NOMO-1 (cell line): ENCODE measurements at regions not wholly inside any gene's neighbourhood (a gene's known extent, or its start where the extent isn't known, plus 50 kb on each side); places are given as distances from the start of the nearest gene placed in this dataset.

Source experiments
- DNase-seq, 2 experiments: peaks; one replicate each; lab custom pipeline; 2025; ENCODE audit not compliant: unreplicated experiment in 2 of 2; lab: John Stamatoyannopoulos, UW

DNA sequence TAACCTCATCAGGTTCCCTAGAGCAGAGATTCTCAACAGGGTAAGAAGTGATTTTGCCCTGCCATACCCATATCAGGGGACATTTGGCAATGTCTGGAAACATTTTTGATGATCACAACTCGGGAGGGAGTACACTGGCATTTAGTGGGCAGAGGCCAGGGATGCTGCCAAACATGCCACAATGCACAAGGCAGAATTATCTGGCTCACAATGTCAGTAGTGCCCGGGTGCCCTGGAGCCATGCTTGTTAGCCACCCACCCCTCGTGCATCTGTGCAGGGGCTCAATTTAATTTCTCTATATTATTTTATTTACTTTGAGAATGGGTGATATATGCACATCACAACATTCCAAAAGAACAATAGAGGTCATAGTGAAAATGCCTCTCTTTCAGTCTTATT, 82.0 kb upstream of the DHX15 start:
- DNase-seq = no peak

- no peak for DNase-seq
Measured at GRCh38 chr4:24666816-24667477, 82.6 kb upstream of the DHX15 start.

- DNase-seq = no peak
Measured at GRCh38 chr4:24668956-24669355, 84.6 kb upstream of the DHX15 start.

DNA sequence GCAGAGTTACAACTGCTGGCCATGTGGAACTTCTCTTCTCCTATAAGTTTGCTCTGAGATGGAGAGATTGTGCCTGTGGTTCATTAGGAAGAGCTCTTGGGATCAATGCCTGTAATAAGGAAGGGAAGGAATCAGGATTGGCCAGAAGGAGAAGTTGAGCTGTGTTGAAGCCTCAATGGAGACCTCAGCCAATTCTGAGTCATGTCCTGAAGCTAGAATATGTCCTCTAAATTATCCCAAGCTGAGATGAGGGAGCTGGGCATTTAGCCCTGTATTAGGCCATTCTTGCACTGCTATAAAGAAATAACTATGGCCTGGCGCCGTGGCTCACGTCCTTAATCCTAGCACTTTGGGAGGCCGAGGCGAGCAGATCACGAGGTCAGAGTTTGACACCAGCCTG, 85.4 kb upstream of the DHX15 start:
- no peak for DNase-seq

- no peak for DNase-seq
Measured at GRCh38 chr4:24671849-24672248, 87.5 kb upstream of the DHX15 start.

DNA sequence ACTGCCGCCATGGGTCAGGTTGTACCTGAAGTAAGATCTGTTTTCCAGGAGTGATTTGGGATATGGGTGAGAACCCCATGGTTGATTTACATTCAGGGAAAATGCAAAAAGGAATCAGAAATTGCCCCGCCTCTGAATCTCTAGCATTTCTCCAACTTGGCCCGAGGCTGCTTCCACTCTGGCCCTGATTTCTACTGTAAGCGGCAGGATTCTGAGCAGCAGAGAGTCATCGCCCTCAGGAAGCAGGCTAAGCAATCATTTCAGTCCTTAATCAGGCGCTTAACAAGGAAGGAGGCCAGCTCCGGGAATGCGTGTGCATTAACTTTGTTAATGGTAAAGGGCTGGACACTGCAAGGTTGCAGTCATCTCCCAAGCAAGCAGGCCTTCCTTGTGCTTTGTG, 88.5 kb upstream of the DHX15 start:
- no peak for DNase-seq

GRCh38 chr4:24674279-24674678, 89.9 kb upstream of the DHX15 start:
- peak; percentile 62 to 69 for DNase-seq

- DNase-seq = peak; percentile 40 to 69
Measured at GRCh38 chr4:24675721-24676389, 91.5 kb upstream of the DHX15 start.

- no peak for DNase-seq
Measured at GRCh38 chr4:24677909-24678308, 93.6 kb upstream of the DHX15 start.

DNA sequence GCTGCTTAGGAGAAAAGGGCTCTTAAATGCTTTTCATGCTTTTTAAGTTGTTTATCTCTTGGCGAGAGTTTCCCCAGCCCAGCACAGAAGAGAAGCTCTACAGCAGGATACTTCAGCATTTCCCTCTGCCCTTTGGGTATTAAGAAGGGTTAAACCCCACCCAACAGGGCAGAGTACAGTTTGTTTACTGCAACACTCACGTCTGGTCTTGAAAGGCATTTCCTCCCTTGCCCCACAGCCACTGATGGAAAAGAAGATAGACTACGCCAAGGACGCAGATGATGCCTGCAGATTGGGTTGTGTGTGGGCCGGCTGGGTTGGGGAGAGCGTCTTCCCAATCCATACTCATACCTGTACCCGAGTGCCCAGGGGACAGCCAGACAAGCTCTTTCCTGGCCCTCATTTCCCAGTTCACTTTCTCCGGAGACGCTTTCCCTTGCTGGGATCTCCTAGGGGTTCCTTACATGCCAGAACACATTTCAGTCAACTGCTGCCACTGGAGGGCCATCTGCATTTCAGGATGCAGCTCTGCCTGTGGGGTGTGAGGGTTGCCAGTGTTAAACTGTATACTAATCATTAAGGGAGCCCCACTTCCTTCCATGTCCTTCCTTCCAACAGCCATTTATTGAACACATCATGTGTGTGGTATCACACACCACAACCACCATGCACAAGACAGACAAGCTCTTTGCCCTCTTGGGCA, 96.5 kb upstream of the DHX15 start:
- no peak for DNase-seq

GRCh38 chr4:24683116-24683515, 98.8 kb upstream of the DHX15 start:
- peak; percentile 79 to 93 for DNase-seq

- no peak for DNase-seq
Measured at GRCh38 chr4:24686866-24687692, 102.7 kb upstream of the DHX15 start.

DNA sequence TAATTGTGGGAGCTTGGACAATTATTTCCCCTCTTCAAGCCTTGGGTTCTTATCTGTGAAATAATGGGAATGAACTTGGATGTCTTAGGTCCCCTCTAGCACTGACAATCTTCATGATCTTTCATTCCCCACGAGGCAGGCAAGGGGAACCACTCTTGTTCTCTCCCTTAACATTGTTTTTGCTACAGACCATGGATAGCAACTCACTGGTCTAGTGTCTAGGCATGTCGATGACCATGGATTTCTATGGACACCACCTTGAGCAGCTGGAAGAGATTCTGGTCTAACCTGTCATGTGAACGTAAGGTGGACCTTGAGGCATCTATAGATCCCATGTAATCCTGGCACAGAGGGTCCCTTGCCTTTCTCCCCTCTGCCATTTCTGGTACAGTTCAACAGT, 104.1 kb upstream of the DHX15 start:
- no peak for DNase-seq

DNA sequence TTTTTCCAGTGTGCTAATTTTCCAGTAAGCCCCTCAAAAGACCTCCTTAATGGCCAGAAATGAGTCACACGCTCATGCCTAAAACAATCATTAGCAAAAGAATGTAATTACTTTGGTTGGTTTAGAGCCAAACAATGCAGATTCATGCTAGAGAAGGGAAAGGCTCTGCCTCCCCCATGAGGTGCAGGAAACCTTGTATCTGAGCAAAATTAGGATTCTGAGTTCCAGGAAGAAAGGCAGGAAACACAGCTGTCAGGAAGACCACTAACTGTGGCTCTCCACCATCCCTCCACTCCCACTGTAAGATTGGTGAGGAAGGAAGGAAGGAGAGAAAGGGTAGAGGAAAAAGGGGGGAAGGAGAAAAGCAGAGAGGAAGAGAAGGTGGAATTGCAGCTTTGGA, 104.9 kb upstream of the DHX15 start:
- no peak for DNase-seq

DNA sequence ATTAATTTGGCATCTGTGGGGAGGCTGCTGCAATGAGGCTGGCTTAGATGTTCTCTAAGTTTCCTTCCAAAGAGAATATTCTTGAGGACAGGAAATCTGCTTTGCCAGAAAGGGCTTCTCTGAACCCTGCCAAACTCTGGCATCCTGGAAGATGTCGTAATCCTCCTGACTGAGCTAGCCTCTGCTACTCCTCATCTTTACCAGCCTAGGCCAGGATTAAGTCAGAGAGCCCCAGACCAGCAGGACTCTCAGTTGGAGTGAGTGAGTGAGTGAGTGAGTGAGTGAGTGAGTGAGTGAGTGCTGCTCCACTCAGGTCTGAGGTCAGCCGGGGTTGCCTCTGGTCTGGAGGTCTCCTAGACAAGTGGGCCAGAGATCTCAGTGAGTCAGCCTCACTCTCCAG, 104.9 kb upstream of the SOD3 start:
- DNase-seq = no peak

DNA sequence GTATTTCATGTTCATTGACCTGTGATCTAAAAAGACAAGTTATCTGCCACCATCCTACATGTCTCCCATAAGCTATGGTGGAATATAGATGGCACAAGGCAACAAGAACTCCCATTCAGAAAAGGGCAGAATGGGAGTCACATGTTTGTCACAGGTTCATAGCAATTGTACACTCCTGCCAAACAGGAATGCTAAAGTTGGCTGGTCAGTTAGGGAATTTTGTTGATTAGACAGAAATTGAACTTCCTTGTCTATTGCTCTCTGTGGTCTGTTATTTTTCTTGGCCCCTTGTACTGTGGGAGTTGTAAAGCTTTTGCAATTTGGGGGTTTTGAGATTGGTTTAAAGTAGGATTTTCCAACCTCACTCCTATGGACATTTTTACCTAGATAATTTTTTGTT, 101.7 kb upstream of the SOD3 start:
- DNase-seq = no peak

GRCh38 chr4:24700118-24700517, 95.3 kb upstream of the SOD3 start:
- no peak for DNase-seq

- DNase-seq = no peak
Measured at GRCh38 chr4:24701683-24702082, 93.7 kb upstream of the SOD3 start.

DNA sequence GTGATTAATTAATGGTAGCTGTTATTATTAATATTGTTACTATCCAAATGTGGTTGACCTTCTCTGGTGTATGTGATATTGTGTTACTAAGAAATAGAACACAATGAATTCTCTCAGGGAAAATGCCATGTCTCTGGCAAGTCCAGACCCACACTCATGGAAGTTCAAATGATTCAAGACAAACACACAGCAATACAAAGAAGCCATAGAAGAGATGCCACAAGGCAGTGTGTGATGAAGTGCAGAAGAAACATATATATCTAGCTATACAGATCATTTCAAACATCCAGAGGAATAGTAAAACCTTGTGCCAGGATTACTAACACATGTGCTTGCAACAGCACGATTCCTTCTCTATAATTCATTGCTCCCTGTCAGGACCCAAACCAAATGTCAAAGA, 93.1 kb upstream of the SOD3 start:
- DNase-seq = no peak

GRCh38 chr4:24703298-24703697, 92.1 kb upstream of the SOD3 start:
- no peak for DNase-seq

GRCh38 chr4:24704149-24704548, 91.2 kb upstream of the SOD3 start:
- DNase-seq = no peak
